Suprapubic skin (tissue), 4 donors: ENCODE measurements at regions not wholly inside any gene's neighbourhood (a gene's known extent, or its start where the extent isn't known, plus 50 kb on each side); places are given as distances from the start of the nearest gene placed in this dataset.

Source experiments
- CTCF ChIP-seq, 2 donors: fragments of 200-600 bp in 1 of 2; fragments of 450-650 bp in 1 of 2; sonication (generic) in 1 of 2; IDR thresholded peaks; one replicate each; pipeline ENCODE4 v1.5.1; 2016 to 2019; ENCODE audit warnings: antibody characterized with exemption in 2 of 2, mild to moderate bottlenecking in 1 of 2, moderate library complexity in 1 of 2
- EP300 ChIP-seq: sonication (generic); formaldehyde crosslinking; IDR thresholded peaks from one replicate; pipeline ENCODE4 v1.6.1; 2017; ENCODE audit warnings: antibody characterized with exemption
- POLR2A ChIP-seq, 2 donors: fragments of 450-650 bp; IDR thresholded peaks; one replicate each; pipeline ENCODE4 v1.6.1; 2017; ENCODE audit warnings: antibody characterized with exemption in 2 of 2, mild to moderate bottlenecking in 2 of 2, moderate library complexity in 2 of 2
- POLR2AphosphoS5 ChIP-seq, 3 donors: sonication (generic); formaldehyde crosslinking; IDR thresholded peaks; one replicate each; pipeline ENCODE4 v1.6.1; 2017; ENCODE audit warnings: antibody characterized with exemption in 3 of 3

GRCh38 chr12:126762150-126762549, 1504.8 kb upstream of the TMEM132C start:
- TF ChIP-seq CTCF (IDR thresholded peaks at IDR 0.05): no peak
- no peak for TF ChIP-seq POLR2AphosphoS5 (IDR thresholded peaks at IDR 0.05)
- no peak for TF ChIP-seq POLR2A (IDR thresholded peaks at IDR 0.05)
- no peak for TF ChIP-seq EP300
